ENCODE measurements at regions not wholly inside any gene's neighbourhood (a gene's known extent, or its start where the extent isn't known, plus 50 kb on each side); places are given as distances from the start of the nearest gene placed in this dataset.
"Not testable (repeated sequence)": the region's sequence is repeated elsewhere in the genome, so short reads cannot be mapped to it uniquely, and the experiment has no call there.

DNA sequence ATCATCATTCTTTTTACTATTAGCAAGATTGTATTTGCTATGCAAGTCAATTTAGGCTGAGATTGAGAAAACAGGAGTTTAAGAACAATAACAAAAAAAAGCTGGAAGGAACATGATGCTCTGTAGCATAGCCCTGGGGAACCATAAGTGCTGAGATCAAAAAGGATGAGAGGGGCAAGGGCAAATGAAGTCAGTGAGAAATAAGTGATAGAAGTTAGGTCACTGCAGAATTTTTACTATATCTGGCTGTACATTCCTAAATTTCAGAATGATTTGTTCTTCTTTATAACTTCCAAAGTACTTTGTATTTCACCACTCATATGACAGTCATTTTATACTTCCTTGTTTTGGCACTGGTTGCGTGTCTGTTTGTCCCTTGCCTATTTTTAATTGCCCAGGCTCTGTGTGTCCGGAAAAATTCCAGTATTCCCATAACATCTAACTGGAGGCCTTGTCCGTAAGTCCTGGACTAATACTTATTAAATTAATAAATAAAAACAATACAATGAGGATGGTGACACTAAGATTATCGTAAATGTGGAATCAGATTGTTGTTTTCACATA lies 444.7 kb downstream of the TENT5A start:
- DNase-seq (no peak), ATAC-seq (ENCODE audit: low read depth) (no peak)
- H3K9me3 Mint-ChIP-seq = peaks cover 1% of the 10 kb centered on the region
- no peak overlapping the region for H3K4me3 Mint-ChIP-seq
- H3K4me1 Mint-ChIP-seq = no peaks in the 10 kb centered on the region
- POLR2A ChIA-PET = no interaction called here
- H3K36me3 Mint-ChIP-seq = no peaks in the 10 kb centered on the region
- no peak overlapping the region for H3K27ac Mint-ChIP-seq
- no peaks in the 10 kb centered on the region for H3K27me3 Mint-ChIP-seq

DNA sequence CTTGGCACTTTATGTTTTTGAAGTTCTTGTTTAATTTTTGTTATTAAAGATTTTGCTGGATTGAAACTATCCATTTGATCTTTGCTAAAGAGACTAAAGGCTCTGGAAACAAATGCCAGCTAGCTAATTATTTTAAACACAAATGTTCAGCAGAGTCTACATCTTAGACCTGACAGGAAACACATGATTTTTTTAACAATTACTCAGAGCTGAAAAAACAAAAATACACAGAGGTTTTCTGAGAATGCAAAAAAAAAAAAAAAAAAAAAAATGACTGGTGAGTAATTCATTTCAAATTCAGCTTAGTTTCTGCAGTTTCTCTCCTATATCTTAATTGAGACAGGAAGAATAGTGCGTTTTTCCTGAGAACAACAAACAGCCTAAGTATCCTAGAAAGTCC lies 448.0 kb downstream of the TENT5A start:
- no peak for ATAC-seq (ENCODE audit: low read depth)
- H3K4me3 Mint-ChIP-seq = no peak overlapping the region
- no peaks in the 10 kb centered on the region for H3K36me3 Mint-ChIP-seq
- POLR2A ChIA-PET = no interaction called here
- no peak for DNase-seq
- no peaks in the 10 kb centered on the region for H3K4me1 Mint-ChIP-seq
- H3K27me3 Mint-ChIP-seq = no peaks in the 10 kb centered on the region
- no peak overlapping the region for H3K27ac Mint-ChIP-seq
- peaks cover 1% of the 10 kb centered on the region for H3K9me3 Mint-ChIP-seq

DNA sequence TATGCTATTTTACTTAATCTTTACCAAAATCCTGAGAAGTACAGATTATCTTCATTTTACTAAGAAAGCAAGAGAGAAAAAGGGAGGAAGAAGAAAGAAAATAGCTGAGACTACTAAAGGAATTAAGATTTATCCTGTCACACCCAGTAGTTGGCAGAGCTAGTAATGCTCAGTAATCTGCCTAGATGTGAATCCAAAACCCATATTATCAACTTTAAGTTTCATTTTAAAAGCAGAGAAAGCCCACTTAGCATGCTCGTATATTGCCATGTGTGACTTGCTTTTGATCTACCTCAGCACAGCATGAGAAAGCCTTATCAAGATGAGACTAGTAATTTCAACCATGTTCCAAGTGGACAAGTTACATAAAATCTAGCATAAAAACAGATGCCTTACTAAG lies 451.5 kb downstream of the TENT5A start:
- Mint-ChIP-seq H3K36me3 (no peaks in the 10 kb centered on the region), H3K27me3 (no peaks in the 10 kb centered on the region), H3K27ac (no peak overlapping the region), H3K4me3 (no peak overlapping the region), H3K4me1 (no peaks in the 10 kb centered on the region), H3K9me3 (no peaks in the 10 kb centered on the region)
- ATAC-seq (ENCODE audit: low read depth) (no peak), DNase-seq (no peak)
- POLR2A ChIA-PET = no interaction called here

DNA sequence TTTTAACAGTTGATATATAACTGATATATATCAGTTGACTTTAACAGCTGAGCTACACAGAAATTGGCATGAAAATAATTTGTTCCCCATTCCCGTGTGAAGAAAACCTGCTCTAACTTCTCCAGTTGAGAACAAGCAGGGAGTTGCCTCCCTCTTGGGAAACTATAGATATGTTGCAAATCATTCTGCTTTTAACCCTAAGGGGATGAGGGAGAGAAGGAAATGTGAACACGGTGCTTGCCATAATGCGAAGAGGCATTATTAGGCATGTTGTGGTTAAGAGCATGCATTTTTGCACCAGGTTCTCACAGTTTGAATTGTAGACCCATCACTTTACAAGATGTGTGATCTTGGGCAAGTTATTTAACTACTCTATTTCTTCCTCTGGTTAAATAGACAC lies 453.7 kb downstream of the TENT5A start:
- Mint-ChIP-seq H3K27me3 (no peaks in the 10 kb centered on the region), H3K27ac (no peak overlapping the region), H3K9me3 (no peaks in the 10 kb centered on the region), H3K4me1 (no peaks in the 10 kb centered on the region), H3K36me3 (no peaks in the 10 kb centered on the region), H3K4me3 (no peak overlapping the region)
- ATAC-seq (ENCODE audit: low read depth) = no peak
- POLR2A ChIA-PET = no interaction called here
- DNase-seq = no peak

- POLR2A ChIA-PET = no interaction called here
- no peaks in the 10 kb centered on the region for H3K27me3 Mint-ChIP-seq
- H3K36me3 Mint-ChIP-seq = no peaks in the 10 kb centered on the region
- no peaks in the 10 kb centered on the region for H3K4me1 Mint-ChIP-seq
- H3K27ac Mint-ChIP-seq = no peak overlapping the region
- no peak for DNase-seq
- no peak overlapping the region for H3K4me3 Mint-ChIP-seq
- H3K9me3 Mint-ChIP-seq = no peaks in the 10 kb centered on the region
- no peak for ATAC-seq (ENCODE audit: low read depth)
These were observed 457.2 kb downstream of the TENT5A start for GRCh38 chr6:81295310-81295709.

GRCh38 chr6:81293896-81294295 lies 458.6 kb downstream of the TENT5A start:
- Mint-ChIP-seq H3K27ac (no peak overlapping the region), H3K4me1 (no peaks in the 10 kb centered on the region), H3K9me3 (no peaks in the 10 kb centered on the region), H3K36me3 (no peaks in the 10 kb centered on the region), H3K4me3 (no peak overlapping the region), H3K27me3 (no peaks in the 10 kb centered on the region)
- POLR2A ChIA-PET = no interaction called here
- DNase-seq (no peak), ATAC-seq (ENCODE audit: low read depth) (no peak)

- no peak overlapping the region for H3K4me3 Mint-ChIP-seq
- DNase-seq = no peak
- ATAC-seq (ENCODE audit: low read depth) = no peak
- no peaks in the 10 kb centered on the region for H3K36me3 Mint-ChIP-seq
- H3K27ac Mint-ChIP-seq = no peak overlapping the region
- POLR2A ChIA-PET = no interaction called here
- no peaks in the 10 kb centered on the region for H3K9me3 Mint-ChIP-seq
- no peaks in the 10 kb centered on the region for H3K27me3 Mint-ChIP-seq
- no peaks in the 10 kb centered on the region for H3K4me1 Mint-ChIP-seq
These were observed 463.3 kb downstream of the TENT5A start for GRCh38 chr6:81289229-81289628.

GRCh38 chr6:81265106-81265505 lies 487.4 kb downstream of the TENT5A start:
- peaks cover 6% of the 10 kb centered on the region for H3K9me3 Mint-ChIP-seq
- H3K27ac Mint-ChIP-seq = no peak overlapping the region
- H3K4me1 Mint-ChIP-seq = no peaks in the 10 kb centered on the region
- no peaks in the 10 kb centered on the region for H3K36me3 Mint-ChIP-seq
- DNase-seq = no peak
- POLR2A ChIA-PET = no interaction called here
- no peak overlapping the region for H3K4me3 Mint-ChIP-seq
- no peak for ATAC-seq (ENCODE audit: low read depth)
- no peaks in the 10 kb centered on the region for H3K27me3 Mint-ChIP-seq

GRCh38 chr6:81263531-81264168 lies 488.8 kb downstream of the TENT5A start:
- Mint-ChIP-seq H3K36me3 (no peaks in the 10 kb centered on the region), H3K9me3 (peaks cover 3% of the 10 kb centered on the region), H3K27ac (no peak overlapping the region), H3K4me3 (no peak overlapping the region), H3K27me3 (no peaks in the 10 kb centered on the region), H3K4me1 (no peaks in the 10 kb centered on the region)
- POLR2A ChIA-PET = no interaction called here
- ATAC-seq (ENCODE audit: low read depth) (no peak), DNase-seq (no peak)

DNA sequence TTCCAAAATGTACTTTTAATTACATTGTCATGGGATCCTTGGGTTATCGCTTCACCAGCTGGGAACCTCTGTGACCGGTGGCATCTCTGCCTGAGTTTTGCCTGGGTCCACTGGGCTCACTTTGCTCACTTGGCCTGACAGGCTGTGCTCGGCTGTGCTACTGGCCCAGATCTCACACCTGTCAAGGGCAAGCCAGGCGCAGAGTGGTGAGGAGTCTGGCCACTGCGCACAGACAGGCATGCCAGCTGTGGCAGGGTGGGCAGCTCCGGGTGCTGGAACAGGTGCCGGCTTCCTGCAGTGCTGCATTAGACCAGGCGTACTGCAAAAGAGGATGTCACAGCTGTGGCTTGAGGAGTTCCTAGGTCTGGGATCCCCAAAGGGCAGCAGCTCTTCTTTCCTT lies 489.8 kb downstream of the TENT5A start:
- POLR2A ChIA-PET = no interaction called here
- Mint-ChIP-seq H3K27ac (no peak overlapping the region), H3K4me1 (no peaks in the 10 kb centered on the region), H3K27me3 (no peaks in the 10 kb centered on the region), H3K36me3 (no peaks in the 10 kb centered on the region), H3K4me3 (no peak overlapping the region), H3K9me3 (peaks cover 3% of the 10 kb centered on the region)
- ATAC-seq (ENCODE audit: low read depth) (no peak), DNase-seq (no peak)

DNA sequence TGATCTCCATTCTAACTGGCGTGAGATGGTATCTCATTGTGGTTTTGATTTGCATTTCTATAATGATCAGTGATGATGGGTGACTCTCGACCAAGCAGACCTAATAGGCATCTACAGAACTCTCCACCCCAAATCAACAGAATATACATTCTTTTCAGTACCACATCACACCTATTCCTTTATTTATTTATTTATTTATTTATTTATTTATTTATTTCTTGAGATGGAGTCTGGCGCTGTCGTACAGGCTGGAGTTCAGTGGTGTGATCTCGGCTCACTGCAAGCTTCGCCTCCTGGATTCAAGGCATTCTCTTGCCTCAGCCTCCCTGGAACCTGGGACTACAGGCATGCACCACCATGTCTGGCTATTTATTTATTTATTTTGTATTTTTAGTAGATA lies 496.3 kb downstream of the TENT5A start:
- DNase-seq; ATAC-seq (ENCODE audit: low read depth); H3K36me3 Mint-ChIP-seq; H3K27ac Mint-ChIP-seq; H3K27me3 Mint-ChIP-seq; H3K4me1 Mint-ChIP-seq; H3K9me3 Mint-ChIP-seq; H3K4me3 Mint-ChIP-seq; POLR2A ChIA-PET: not testable (repeated sequence)

- Mint-ChIP-seq H3K4me1 (no peaks in the 10 kb centered on the region), H3K27me3 (no peaks in the 10 kb centered on the region), H3K9me3 (peaks cover 8% of the 10 kb centered on the region), H3K36me3 (no peaks in the 10 kb centered on the region), H3K27ac (no peak overlapping the region), H3K4me3 (no peak overlapping the region)
- DNase-seq = no peak
- ATAC-seq (ENCODE audit: low read depth) = no peak
- POLR2A ChIA-PET = no interaction called here
These were observed 498.7 kb downstream of the TENT5A start for GRCh38 chr6:81253821-81254220.

- Mint-ChIP-seq H3K27ac (no peak overlapping the region), H3K9me3 (peaks cover 6% of the 10 kb centered on the region), H3K4me3 (no peak overlapping the region), H3K4me1 (no peaks in the 10 kb centered on the region), H3K27me3 (no peaks in the 10 kb centered on the region), H3K36me3 (no peaks in the 10 kb centered on the region)
- POLR2A ChIA-PET = no interaction called here
- DNase-seq = no peak
- ATAC-seq (ENCODE audit: low read depth) = no peak
These were observed 500.2 kb downstream of the TENT5A start for GRCh38 chr6:81252231-81252630.

DNA sequence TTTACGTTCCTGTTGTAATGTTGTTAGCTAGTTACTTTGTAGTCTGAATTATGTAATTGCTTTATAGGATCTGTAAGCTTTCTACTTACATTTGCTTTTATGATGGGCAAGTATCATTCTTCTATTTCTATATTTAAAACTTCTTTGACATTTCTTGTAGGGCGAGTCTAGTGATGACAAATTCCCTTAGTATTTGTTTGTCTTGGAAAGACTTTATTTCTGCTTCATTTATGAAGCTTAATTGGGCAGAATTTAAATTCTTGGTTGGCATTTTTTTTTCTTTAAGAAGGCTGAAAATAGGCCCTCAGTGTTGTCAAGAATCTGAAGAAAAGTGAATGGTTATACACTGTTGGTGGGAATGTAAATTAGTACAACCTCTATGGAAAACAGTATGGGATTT lies 506.3 kb downstream of the TENT5A start:
- Mint-ChIP-seq H3K4me1 (no peaks in the 10 kb centered on the region), H3K27ac (no peak overlapping the region), H3K36me3 (no peaks in the 10 kb centered on the region), H3K4me3 (no peak overlapping the region), H3K9me3 (peaks cover 3% of the 10 kb centered on the region), H3K27me3 (no peaks in the 10 kb centered on the region)
- DNase-seq = no peak
- POLR2A ChIA-PET = no interaction called here
- no peak for ATAC-seq (ENCODE audit: low read depth)

GRCh38 chr6:81242624-81243023 lies 509.9 kb downstream of the TENT5A start:
- H3K9me3 Mint-ChIP-seq = peaks cover 3% of the 10 kb centered on the region
- ATAC-seq (ENCODE audit: low read depth) (no peak), DNase-seq (no peak)
- H3K4me3 Mint-ChIP-seq = no peak overlapping the region
- H3K36me3 Mint-ChIP-seq = no peaks in the 10 kb centered on the region
- POLR2A ChIA-PET = no interaction called here
- no peaks in the 10 kb centered on the region for H3K4me1 Mint-ChIP-seq
- no peak overlapping the region for H3K27ac Mint-ChIP-seq
- H3K27me3 Mint-ChIP-seq = no peaks in the 10 kb centered on the region
